HG02571 (cell line): ENCODE measurements at regions not wholly inside any gene's neighbourhood (a gene's known extent, or its start where the extent isn't known, plus 50 kb on each side); places are given as distances from the start of the nearest gene placed in this dataset.

ENCODE experiments used
- ATAC-seq: cut with Tn5 transposase; IDR thresholded peaks from one replicate; pipeline ENCODE4 v1.9.1; 2021; ENCODE audit warnings: mild to moderate bottlenecking, moderate library complexity; ENCODE audit not compliant: unreplicated experiment

- no peak for ATAC-seq
Observed at GRCh38 chr2:7904319-7904718, 777.5 kb upstream of the ID2 start.

GRCh38 chr2:7905756-7906155 is 776.1 kb upstream of the ID2 start:
- no peak for ATAC-seq

- no peak for ATAC-seq
Observed at GRCh38 chr2:7906431-7906830, 775.4 kb upstream of the ID2 start.

GRCh38 chr2:7907041-7907440 is 774.8 kb upstream of the ID2 start:
- ATAC-seq, result no peak

- no peak for ATAC-seq
Observed at GRCh38 chr2:7910752-7911151, 771.1 kb upstream of the ID2 start.

- ATAC-seq, result no peak
Observed at GRCh38 chr2:7911196-7911595, 770.7 kb upstream of the ID2 start.

GRCh38 chr2:7913974-7914373 is 767.9 kb upstream of the ID2 start:
- no peak for ATAC-seq

GRCh38 chr2:7915302-7916091 is 766.4 kb upstream of the ID2 start:
- no peak for ATAC-seq

GRCh38 chr2:7916670-7917069 is 765.2 kb upstream of the ID2 start:
- no peak for ATAC-seq

GRCh38 chr2:7919510-7919909 is 762.3 kb upstream of the ID2 start:
- no peak for ATAC-seq

- ATAC-seq, result no peak
Observed at GRCh38 chr2:7924023-7924762, 757.7 kb upstream of the ID2 start.

GRCh38 chr2:7925506-7925905 is 756.4 kb upstream of the ID2 start:
- no peak for ATAC-seq

- ATAC-seq, result no peak
Observed at GRCh38 chr2:7927691-7928090, 754.2 kb upstream of the ID2 start.

- no peak for ATAC-seq
Observed at GRCh38 chr2:7929281-7929680, 752.6 kb upstream of the ID2 start.

GRCh38 chr2:7930800-7931635 is 750.8 kb upstream of the ID2 start:
- no peak for ATAC-seq

GRCh38 chr2:7931808-7932207 is 750.0 kb upstream of the ID2 start:
- ATAC-seq, result no peak

GRCh38 chr2:7933672-7934071 is 748.2 kb upstream of the ID2 start:
- ATAC-seq, result no peak

- ATAC-seq, result no peak
Observed at GRCh38 chr2:7934476-7934875, 747.4 kb upstream of the ID2 start.

- ATAC-seq, result no peak
Observed at GRCh38 chr2:7937082-7937481, 744.8 kb upstream of the ID2 start.

- no peak for ATAC-seq
Observed at GRCh38 chr2:7940723-7941122, 741.1 kb upstream of the ID2 start.

- no peak for ATAC-seq
Observed at GRCh38 chr2:7943446-7943845, 738.4 kb upstream of the ID2 start.

- ATAC-seq, result no peak
Observed at GRCh38 chr2:7945026-7945425, 736.8 kb upstream of the ID2 start.
